Testis (tissue), 2 donors: ENCODE measurements at regions not wholly inside any gene's neighbourhood (a gene's known extent, or its start where the extent isn't known, plus 50 kb on each side); places are given as distances from the start of the nearest gene placed in this dataset.

Experiments used
- POLR2A ChIP-seq: fragments of 450-650 bp; IDR thresholded peaks from one replicate; pipeline ENCODE4 v1.6.1; 2017; ENCODE audit warnings: antibody characterized with exemption, mild to moderate bottlenecking, moderate library complexity
- TF ChIP-seq, protein P1 (sequence below), 3 experiments: fragments of 450-650 bp in 2 of 3; fragments of 200-600 bp in 1 of 3; sonication (generic) in 1 of 3; IDR thresholded peaks; one replicate each; pipeline ENCODE4 v1.5.1; 2016 to 2019; ENCODE audit warnings: antibody characterized with exemption in 3 of 3, mild to moderate bottlenecking in 2 of 3, moderate library complexity in 1 of 3

DNA sequence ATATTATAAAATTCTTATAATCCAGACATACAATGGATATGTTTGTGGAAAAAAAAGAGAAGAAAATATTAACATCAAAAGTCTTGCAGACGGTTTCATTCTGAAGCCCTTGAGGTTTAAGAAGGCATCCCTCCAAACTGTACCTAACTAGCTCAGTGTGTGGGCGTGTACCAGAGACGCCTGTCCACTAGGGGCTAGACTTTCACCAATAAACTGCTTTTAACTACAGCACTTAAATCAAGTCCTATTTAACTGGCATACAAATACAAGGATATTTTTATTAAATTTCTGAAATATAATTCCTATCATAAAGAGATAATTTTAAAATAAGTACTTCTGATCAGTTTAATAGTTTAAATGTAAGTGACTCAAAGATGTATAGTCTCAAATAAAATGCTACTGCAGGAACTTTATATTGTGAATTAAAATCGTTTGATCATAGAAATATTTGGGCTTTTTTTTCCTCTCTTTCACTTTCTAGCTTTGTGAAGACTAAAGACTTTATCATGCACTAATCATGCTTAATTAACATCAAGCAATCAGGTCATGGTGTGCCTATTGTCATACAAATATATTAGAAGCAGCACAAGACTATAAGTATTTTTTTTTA lies 437.7 kb downstream of the SATB2 start:
- TF ChIP-seq, protein P1, sequence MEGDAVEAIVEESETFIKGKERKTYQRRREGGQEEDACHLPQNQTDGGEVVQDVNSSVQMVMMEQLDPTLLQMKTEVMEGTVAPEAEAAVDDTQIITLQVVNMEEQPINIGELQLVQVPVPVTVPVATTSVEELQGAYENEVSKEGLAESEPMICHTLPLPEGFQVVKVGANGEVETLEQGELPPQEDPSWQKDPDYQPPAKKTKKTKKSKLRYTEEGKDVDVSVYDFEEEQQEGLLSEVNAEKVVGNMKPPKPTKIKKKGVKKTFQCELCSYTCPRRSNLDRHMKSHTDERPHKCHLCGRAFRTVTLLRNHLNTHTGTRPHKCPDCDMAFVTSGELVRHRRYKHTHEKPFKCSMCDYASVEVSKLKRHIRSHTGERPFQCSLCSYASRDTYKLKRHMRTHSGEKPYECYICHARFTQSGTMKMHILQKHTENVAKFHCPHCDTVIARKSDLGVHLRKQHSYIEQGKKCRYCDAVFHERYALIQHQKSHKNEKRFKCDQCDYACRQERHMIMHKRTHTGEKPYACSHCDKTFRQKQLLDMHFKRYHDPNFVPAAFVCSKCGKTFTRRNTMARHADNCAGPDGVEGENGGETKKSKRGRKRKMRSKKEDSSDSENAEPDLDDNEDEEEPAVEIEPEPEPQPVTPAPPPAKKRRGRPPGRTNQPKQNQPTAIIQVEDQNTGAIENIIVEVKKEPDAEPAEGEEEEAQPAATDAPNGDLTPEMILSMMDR (IDR thresholded peaks at IDR 0.05): peak in 2 of 3 experiments; percentile 34
- TF ChIP-seq POLR2A: no peak
